Stimulated activated CD8-positive, alpha-beta memory T cell treated with anti-CD3 and anti-CD28 coated beads, Interleukin-4, amount 100 ng/mL, for 1 hour (primary cell): ENCODE measurements at regions not wholly inside any gene's neighbourhood (a gene's known extent, or its start where the extent isn't known, plus 50 kb on each side); places are given as distances from the start of the nearest gene placed in this dataset.
"Not testable (repeated sequence)": the region's sequence is repeated elsewhere in the genome, so short reads cannot be mapped to it uniquely, and the experiment has no call there.

ENCODE experiments used
- DNase-seq, 2 donors: peaks; one replicate each; pipeline ENCODE4 v3.0.0-alpha.2; 2020; ENCODE audit warnings: low read depth in 2 of 2, low spot score in 1 of 2

GRCh38 chr5:41995193-41995592 is 70.1 kb downstream of the FBXO4 start:
- DNase-seq, result no peak

GRCh38 chr5:42001673-42002072 is 76.6 kb downstream of the FBXO4 start:
- DNase-seq, result no peak

- DNase-seq, result not testable (repeated sequence)
Measured at GRCh38 chr5:42003852-42004251, 78.8 kb downstream of the FBXO4 start.

- no peak for DNase-seq
Measured at GRCh38 chr5:42005561-42006153, 80.6 kb downstream of the FBXO4 start.

- DNase-seq, result no peak
Measured at GRCh38 chr5:42013561-42013960, 88.5 kb downstream of the FBXO4 start.

- DNase-seq, result no peak
Measured at GRCh38 chr5:42015254-42015653, 90.2 kb downstream of the FBXO4 start.

GRCh38 chr5:42015681-42016080 is 90.6 kb downstream of the FBXO4 start:
- DNase-seq, result no peak

- DNase-seq, result no peak
Measured at GRCh38 chr5:42020788-42021530, 95.9 kb downstream of the FBXO4 start.

GRCh38 chr5:42021923-42022322 is 96.8 kb downstream of the FBXO4 start:
- DNase-seq, result no peak

GRCh38 chr5:42022383-42022972 is 97.4 kb downstream of the FBXO4 start:
- no peak for DNase-seq

- no peak for DNase-seq
Measured at GRCh38 chr5:42026446-42026845, 101.4 kb downstream of the FBXO4 start.

- no peak for DNase-seq
Measured at GRCh38 chr5:42032137-42032536, 107.1 kb downstream of the FBXO4 start.

GRCh38 chr5:42035526-42035925 is 110.4 kb downstream of the FBXO4 start:
- DNase-seq, result no peak

- DNase-seq, result no peak
Measured at GRCh38 chr5:42036379-42036778, 111.3 kb downstream of the FBXO4 start.

- DNase-seq, result no peak
Measured at GRCh38 chr5:42037379-42037932, 112.4 kb downstream of the FBXO4 start.

GRCh38 chr5:42043400-42043799 is 118.3 kb downstream of the FBXO4 start:
- DNase-seq, result no peak

GRCh38 chr5:42057254-42057690 is 132.2 kb downstream of the FBXO4 start:
- DNase-seq, result peak in 1 of 2 donors; percentile 20

GRCh38 chr5:42059291-42059690 is 134.2 kb downstream of the FBXO4 start:
- no peak for DNase-seq

- DNase-seq, result no peak
Measured at GRCh38 chr5:42059778-42060464, 134.8 kb downstream of the FBXO4 start.

- DNase-seq, result no peak
Measured at GRCh38 chr5:42061121-42061520, 136.0 kb downstream of the FBXO4 start.

GRCh38 chr5:42064821-42065220 is 139.7 kb downstream of the FBXO4 start:
- DNase-seq, result no peak

GRCh38 chr5:42066131-42066530 is 141.1 kb downstream of the FBXO4 start:
- no peak for DNase-seq
